ENCODE measurements at regions not wholly inside any gene's neighbourhood (a gene's known extent, or its start where the extent isn't known, plus 50 kb on each side); places are given as distances from the start of the nearest gene placed in this dataset.
"Not testable (repeated sequence)": the region's sequence is repeated elsewhere in the genome, so short reads cannot be mapped to it uniquely, and the experiment has no call there.

- DNase-seq: no peak
Observed at GRCh38 chr1:185393815-185394214, 76.8 kb upstream of the IVNS1ABP start.

DNA sequence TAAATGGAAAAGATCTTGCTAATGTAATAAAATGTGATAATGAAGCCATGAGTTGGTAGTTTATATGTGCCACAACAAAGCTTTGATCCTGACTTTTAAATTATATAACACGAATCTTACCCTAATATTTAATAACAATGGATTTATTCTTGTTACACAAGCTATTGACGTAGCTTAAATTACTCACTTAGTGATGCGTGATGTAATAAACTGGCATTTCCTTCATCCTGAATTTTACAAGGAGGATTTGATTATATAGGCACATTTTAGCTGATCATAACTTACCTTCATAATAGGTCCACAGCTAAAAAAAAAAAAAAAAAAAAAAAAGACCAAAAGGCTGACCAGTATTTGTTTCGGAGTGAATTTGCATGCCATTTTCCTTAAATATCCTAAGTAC is 76.2 kb upstream of the IVNS1ABP start:
- DNase-seq: no peak

DNA sequence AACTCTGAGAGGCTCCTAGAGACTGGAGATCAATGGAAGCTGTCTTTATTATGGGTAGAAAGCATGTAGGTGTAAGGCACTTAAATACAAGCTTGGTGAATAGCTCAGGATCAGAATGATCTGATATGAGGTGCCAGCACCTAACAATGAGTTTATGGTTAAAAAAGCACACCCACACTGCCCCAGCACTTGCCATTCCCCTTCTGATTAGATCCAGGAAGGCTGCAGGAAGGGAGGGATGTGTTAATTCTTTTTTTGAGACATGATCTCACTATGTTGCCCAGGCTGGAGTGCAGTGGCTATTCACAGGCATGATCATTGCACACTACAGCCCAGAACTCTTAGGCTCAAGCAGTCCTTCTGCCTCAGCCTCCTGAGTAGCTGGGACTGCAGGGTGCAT is 71.8 kb upstream of the IVNS1ABP start:
- no peak for DNase-seq

DNA sequence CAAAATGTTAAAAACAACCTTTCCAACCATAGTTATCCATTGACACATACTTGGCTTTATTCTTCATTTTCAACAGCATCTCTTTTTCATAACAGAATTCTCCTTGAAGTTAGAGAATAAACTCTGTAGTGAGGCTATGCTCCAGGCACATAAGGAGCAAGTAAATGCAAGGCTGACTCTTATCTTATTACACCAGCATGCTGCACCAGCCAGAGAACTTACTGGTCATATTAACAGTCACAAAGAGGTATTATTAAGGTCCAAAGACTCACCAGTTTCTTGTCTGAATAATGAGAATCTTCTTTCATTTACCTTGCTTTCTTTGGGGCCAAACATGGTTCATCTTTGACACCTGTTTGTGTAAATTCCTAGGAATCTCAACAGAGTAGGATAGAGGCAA is 71.3 kb upstream of the IVNS1ABP start:
- no peak for DNase-seq

DNA sequence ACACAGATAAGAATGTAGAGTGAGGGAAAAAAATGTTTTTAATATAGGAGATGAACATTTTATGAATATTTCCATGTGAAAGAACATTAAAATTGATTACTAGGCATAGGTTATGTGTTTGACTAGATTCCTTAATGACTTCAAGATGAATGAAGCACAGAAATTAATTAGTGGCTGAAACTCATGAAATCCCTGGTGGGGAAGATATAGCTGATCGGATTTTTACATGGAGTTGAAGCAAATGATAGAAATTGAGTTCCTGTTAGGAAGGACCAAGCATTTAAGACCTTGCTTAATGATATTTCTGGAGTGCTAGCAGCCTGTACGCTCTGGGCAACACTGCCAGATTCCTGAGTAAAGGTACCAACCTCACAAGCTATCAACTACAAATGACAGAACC is 68.9 kb upstream of the IVNS1ABP start:
- DNase-seq: no peak

- not testable (repeated sequence) for DNase-seq
Observed at GRCh38 chr1:185383805-185384204, 66.8 kb upstream of the IVNS1ABP start.

DNA sequence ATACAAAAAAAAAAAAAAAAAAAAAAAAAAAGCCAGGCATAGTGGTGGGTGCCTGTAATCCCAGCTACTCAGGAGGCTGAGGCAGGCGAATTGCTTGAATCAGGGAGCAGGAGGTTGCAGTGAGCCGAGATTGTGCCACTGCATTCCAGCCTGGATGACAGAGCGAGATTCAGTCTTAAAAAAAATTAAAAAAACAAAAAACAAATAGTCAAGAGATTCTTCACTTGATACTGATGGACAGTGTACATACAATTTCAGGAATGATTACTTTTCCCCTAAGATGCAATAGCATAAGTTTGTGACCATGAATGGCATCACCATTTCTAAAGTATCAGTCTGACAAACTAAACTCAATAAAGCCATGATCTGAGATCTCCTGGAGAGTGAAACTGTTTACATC is 60.8 kb upstream of the IVNS1ABP start:
- DNase-seq: no peak

GRCh38 chr1:185376840-185377635 is 60.0 kb upstream of the IVNS1ABP start:
- DNase-seq: no peak

DNA sequence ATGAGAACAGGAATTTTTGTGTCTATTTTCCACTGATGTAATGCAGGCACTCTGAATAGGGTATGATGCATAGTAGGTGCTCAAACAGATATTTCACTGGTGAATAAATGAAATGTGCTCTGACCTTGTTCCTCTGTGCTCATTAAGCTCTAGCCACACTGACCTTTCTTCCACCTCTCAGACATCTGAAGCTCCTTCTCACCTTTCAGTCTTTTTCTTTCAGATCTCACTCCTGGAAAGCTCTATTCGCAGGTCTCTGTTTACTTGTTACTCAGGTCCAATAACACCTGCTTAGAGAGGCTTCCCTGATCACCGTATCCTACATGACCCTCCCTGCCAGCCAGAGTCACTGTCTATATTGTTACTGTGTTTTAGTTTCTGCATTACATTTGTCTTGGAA is 59.2 kb upstream of the IVNS1ABP start:
- DNase-seq: no peak

DNA sequence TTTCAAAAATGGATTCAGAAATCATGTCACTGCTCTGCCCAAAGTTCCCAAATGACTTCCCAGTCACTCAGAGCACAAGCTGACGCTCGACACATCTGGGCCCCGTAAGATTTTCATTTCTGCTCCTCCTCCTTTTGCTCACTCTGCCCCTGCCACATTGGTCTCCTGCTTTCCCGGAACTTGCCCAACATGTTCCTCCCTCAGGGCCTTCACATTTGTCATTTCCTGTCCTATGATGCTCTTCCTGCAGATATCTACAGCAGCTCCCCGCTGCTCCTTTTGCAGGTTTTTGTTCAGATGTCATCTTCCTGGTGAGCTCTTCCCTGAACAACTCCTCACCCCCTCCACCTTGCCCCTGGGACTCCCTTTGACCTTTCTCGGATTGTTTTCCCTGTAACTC is 58.5 kb upstream of the IVNS1ABP start:
- DNase-seq: no peak

GRCh38 chr1:185373813-185374529 is 56.9 kb upstream of the IVNS1ABP start:
- DNase-seq: peak in 1 of 2 experiments; percentile 22

DNA sequence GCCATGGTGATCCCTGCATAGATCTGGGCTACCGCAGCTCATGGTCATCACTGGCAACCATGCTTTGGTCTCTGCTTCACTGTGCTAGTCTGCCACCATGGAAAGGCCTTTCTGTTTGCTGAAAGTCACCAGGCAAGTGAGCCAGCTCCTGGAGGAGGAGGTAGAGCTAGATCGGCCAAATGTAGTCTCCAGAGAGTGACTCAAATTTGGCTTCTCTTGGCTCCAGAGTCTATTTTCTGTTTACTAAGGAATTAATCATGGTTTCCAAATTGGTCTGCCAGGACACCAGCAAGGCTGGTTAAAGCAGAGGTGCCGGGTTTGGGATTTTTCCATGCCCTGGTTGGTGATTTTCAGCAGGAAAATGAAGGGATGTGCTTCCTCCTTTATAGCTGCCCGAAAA is 52.7 kb upstream of the IVNS1ABP start:
- DNase-seq: no peak

DNA sequence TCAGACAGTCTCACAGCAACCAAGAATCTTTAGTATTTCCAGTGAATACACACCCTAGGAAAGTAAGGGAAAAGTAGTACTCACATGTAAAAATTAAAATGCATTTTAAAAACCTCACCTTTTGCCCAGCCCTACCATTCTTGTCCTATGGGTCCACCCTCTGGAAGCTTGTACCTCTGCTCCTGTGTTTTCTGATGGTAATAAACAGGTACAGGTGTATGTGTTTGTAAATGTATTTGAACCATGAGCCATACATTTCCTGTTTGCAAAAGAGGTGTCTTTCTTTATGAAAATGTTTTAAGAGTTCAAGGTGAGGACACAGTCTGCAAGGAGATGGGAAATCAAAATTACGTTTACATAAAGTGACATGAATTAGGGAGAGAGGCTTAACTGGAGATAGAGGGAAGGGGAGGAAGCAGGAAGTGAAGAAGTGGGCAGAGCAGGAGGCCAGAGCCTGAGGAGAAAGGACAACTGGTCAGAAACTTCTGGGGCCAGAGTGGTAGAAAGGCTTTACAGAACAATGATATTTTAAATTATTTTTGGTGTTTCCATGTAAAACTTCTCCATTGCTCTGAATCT is 52.0 kb upstream of the IVNS1ABP start:
- no peak for DNase-seq

GRCh38 chr1:185368313-185368855 is 51.3 kb upstream of the IVNS1ABP start:
- DNase-seq: no peak

DNA sequence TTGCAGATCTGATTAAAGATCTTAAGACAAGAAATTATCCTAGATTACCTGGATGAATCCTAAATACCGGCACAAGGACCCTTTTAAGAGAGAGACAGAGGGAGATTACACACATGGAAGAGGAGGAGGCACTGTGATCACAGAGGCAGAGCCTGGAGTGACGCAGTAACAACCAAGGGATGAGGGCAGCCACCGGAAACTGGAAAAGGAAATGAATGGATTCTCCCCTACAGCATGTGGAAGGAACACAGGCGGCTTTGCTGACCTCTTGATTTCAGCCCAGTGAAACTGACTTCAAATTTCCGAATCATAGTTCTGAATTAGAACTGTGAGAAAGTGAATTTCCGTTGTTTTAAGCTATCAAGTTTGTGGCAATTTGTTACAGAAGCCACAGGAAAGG is 50.2 kb upstream of the IVNS1ABP start:
- no peak for DNase-seq
